HepG2 (cell line): ENCODE measurements at regions not wholly inside any gene's neighbourhood (a gene's known extent, or its start where the extent isn't known, plus 50 kb on each side); places are given as distances from the start of the nearest gene placed in this dataset.
"Not testable (repeated sequence)": the region's sequence is repeated elsewhere in the genome, so short reads cannot be mapped to it uniquely, and the experiment has no call there.

ENCODE experiments used
- ATAC-seq: fragments of 200-7000 bp; cut with Tn5 transposase; 3 replicates; pipeline ENCODE4 v1.9.1; 2020; ENCODE audit warnings: mild to moderate bottlenecking, moderate library complexity
- BruUV-seq: library from RNA; stranded (reverse); fragments of 400-500 nt; replicated peaks from 2 replicates; lab custom pipeline; 2021; lab: Mats Ljungman, UMichigan
- CTCF ChIA-PET: fragments of 300-600 bp; formaldehyde crosslinking; extraction: SDS; loops from one replicate; lab custom pipeline; 2021; ENCODE audit warnings: low total read pairs, inconsistent platforms, low intra/inter-chr PET ratio; lab: Yijun Ruan, JAX
- POLR2A ChIA-PET: fragments of 350-600 bp; sonication (Branson Sonifier 250); formaldehyde crosslinking; loops from one replicate; lab custom pipeline; 2020; ENCODE audit warnings: antibody characterized with exemption, inconsistent platforms; lab: Yijun Ruan, JAX
- DNase-seq: peaks from one replicate; pipeline ENCODE4 v3.0.0-alpha.2; 2015; ENCODE audit warnings: low spot score
- FAIRE-seq: peaks from 3 replicates; lab custom pipeline; 2011; peaks lifted over from hg19 to GRCh38; lab: Jason Lieb, UNC
- H2AFZ ChIP-seq: one replicate; pipeline ENCODE4 v1.6.1; 2011; ENCODE audit warnings: low read length, inconsistent platforms
- H3K27ac ChIP-seq: fragments of 300-600 bp; 3 replicates; pipeline ENCODE4 v1.8.0; 2011; ENCODE audit warnings: mixed run types, mild to moderate bottlenecking, mixed read lengths, low read length, inconsistent platforms; ENCODE audit not compliant: insufficient read depth; ENCODE audit errors: extremely low read length
- H3K27me3 ChIP-seq, 2 experiments: fragments of 200-600 bp in 1 of 2; 2 replicates in 1 of 2; 3 replicates in 1 of 2; pipeline versions ENCODE4 v1.6.0 to v1.8.0; 2011; ENCODE audit warnings: low read length in 2 of 2, mild to moderate bottlenecking in 2 of 2, moderate library complexity in 2 of 2, inconsistent platforms in 1 of 2; ENCODE audit not compliant: insufficient read depth in 2 of 2, control insufficient read depth in 1 of 2
- H3K36me3 ChIP-seq, 2 experiments: fragments of 200-600 bp in 1 of 2; replicated peaks in 1 of 2; 2 replicates in 1 of 2; 3 replicates in 1 of 2; pipeline versions ENCODE4 v1.5.1 to v1.8.0; 2011; ENCODE audit warnings: low read length in 2 of 2, inconsistent platforms in 1 of 2; ENCODE audit not compliant: insufficient read depth in 2 of 2, control insufficient read depth in 1 of 2
- H3K4me1 ChIP-seq: 2 replicates; pipeline ENCODE4 v1.5.1; 2012; ENCODE audit warnings: low read length, inconsistent platforms; ENCODE audit not compliant: insufficient read depth
- H3K4me2 ChIP-seq: 2 replicates; pipeline ENCODE4 v1.6.0; 2011; ENCODE audit warnings: low read depth, low read length, inconsistent platforms
- H3K4me3 ChIP-seq, 3 experiments: fragments of 200-600 bp in 1 of 3; sonication (generic), shearing (Covaris generic) in 1 of 3; replicated peaks in 1 of 3; 2 replicates each; pipeline ENCODE4 v1.5.1; 2011 to 2016; ENCODE audit warnings: low read length in 3 of 3, inconsistent platforms in 2 of 3, low read depth in 2 of 3, mild to moderate bottlenecking in 2 of 3, control low read depth in 1 of 3, mixed read lengths in 1 of 3; ENCODE audit not compliant: insufficient read depth in 1 of 3
- H3K79me2 ChIP-seq: one replicate; pipeline ENCODE4 v1.6.1; 2011; ENCODE audit warnings: low read length, inconsistent platforms; ENCODE audit not compliant: insufficient read depth
- H3K9ac ChIP-seq: 2 replicates; pipeline ENCODE4 v1.6.0; 2011; ENCODE audit warnings: mild to moderate bottlenecking, low read depth, low read length, inconsistent platforms; ENCODE audit not compliant: insufficient read depth
- H3K9me3 ChIP-seq: 2 replicates; pipeline ENCODE4 v1.5.1; 2012; ENCODE audit warnings: mild to moderate bottlenecking, low read length
- H4K20me1 ChIP-seq: 2 replicates; pipeline ENCODE4 v1.6.0; 2011; ENCODE audit warnings: inconsistent platforms, mild to moderate bottlenecking, low read length, moderate library complexity; ENCODE audit not compliant: insufficient read depth
- AGO2 ChIP-seq: fragments of 200-400 bp; formaldehyde crosslinking; optimal IDR thresholded peaks from 2 replicates; pipeline ENCODE3; 2017; ENCODE audit warnings: mild to moderate bottlenecking, low read depth, low read length, moderate library complexity
- ATF4 ChIP-seq, 2 experiments: fragments of 450-650 bp in 1 of 2; sonication (generic) in 1 of 2; formaldehyde crosslinking; IDR thresholded peaks; 2 replicates each; pipeline versions ENCODE4 v1.5.0 to v1.8.0; 2020 to 2022; ENCODE audit warnings: mild to moderate bottlenecking in 1 of 2, missing genetic modification reagents in 1 of 2
- DNMT1 ChIP-seq: sonication (generic); formaldehyde crosslinking; IDR thresholded peaks from 2 replicates; pipeline ENCODE4 v1.5.1; 2020; ENCODE audit warnings: mild to moderate bottlenecking, missing genetic modification reagents
- FOSL2 ChIP-seq: sonication (generic); formaldehyde crosslinking; IDR thresholded peaks from 2 replicates; pipeline ENCODE4 v1.4.0; 2020; ENCODE audit warnings: missing genetic modification reagents
- FOXA3 ChIP-seq: IDR thresholded peaks from 2 replicates; pipeline ENCODE4 v1.6.1; 2016; ENCODE audit warnings: missing genetic modification reagents, missing compliant biosample characterization
- HNRNPUL1 ChIP-seq: fragments of 200-400 bp; formaldehyde crosslinking; IDR thresholded peaks from 2 replicates; pipeline ENCODE4 v1.6.1; 2017; ENCODE audit warnings: low read depth, mild to moderate bottlenecking, low read length, moderate library complexity
- PATZ1 ChIP-seq: sonication (generic); formaldehyde crosslinking; IDR thresholded peaks from 2 replicates; pipeline ENCODE4 v1.4.0; 2020; ENCODE audit warnings: missing genetic modification reagents
- RARA ChIP-seq: IDR thresholded peaks from 2 replicates; pipeline ENCODE4 v1.6.1; 2016; ENCODE audit warnings: missing genetic modification reagents, missing compliant biosample characterization
- SUZ12 ChIP-seq: fragments of 150-350 bp; IDR thresholded peaks from 2 replicates; pipeline ENCODE4 v1.6.1; 2014; ENCODE audit warnings: low read depth, low read length
- ZNF264 ChIP-seq: sonication (generic); formaldehyde crosslinking; IDR thresholded peaks from 2 replicates; pipeline ENCODE4 v1.4.0; 2020; ENCODE audit warnings: missing genetic modification reagents
- ZNF704 ChIP-seq: sonication (generic); formaldehyde crosslinking; IDR thresholded peaks from 2 replicates; pipeline ENCODE4 v1.8.1; 2023; ENCODE audit warnings: mild to moderate bottlenecking, inconsistent platforms, moderate library complexity, missing genetic modification reagents, borderline replicate concordance
- ZNF776 ChIP-seq: sonication (generic); formaldehyde crosslinking; IDR thresholded peaks from 2 replicates; pipeline ENCODE4 v1.4.0; 2020; ENCODE audit warnings: mild to moderate bottlenecking, missing genetic modification reagents
- in situ Hi-C: cut with HindIII; loops from 2 replicates; pipeline ENCODE4 v1.10.0; 2017; ENCODE audit warnings: low pct_unique_long_range_greater_than_20kb; ENCODE audit not compliant: extremely low pct_ligation_motif_present
- intact Hi-C: fragments of 100-400 bp; cut with micrococcal nuclease; formaldehyde crosslinking; loops from one replicate; pipeline ENCODE4 v1.10.0; 2022; ENCODE audit not compliant: unreplicated experiment

- TF ChIP-seq ATF4 (CRISPR knock-in tag; IDR thresholded peaks at IDR 0.05) (no peak), ZNF776 (CRISPR knock-in tag) (no peak), FOSL2 (CRISPR knock-in tag) (peak; percentile 71), SUZ12 (no peak), HNRNPUL1 (no peak), ZNF264 (CRISPR knock-in tag) (no peak), AGO2 (no peak), FOXA3 (CRISPR knock-in tag) (peak; percentile 69; the same call in 1 of the 2 replicates), DNMT1 (no peak), RARA (CRISPR knock-in tag) (0 out of 2 replicates have a peak, but pooled peaks have one; percentile 32), ZNF704 (CRISPR knock-in tag) (no peak), PATZ1 (CRISPR knock-in tag) (no peak)
Measured at GRCh38 chr12:89192429-89192828, 159.9 kb downstream of the DUSP6 start (continued).

- H3K4me2 ChIP-seq, H3K27me3 ChIP-seq, DNase-seq, ATAC-seq, intact Hi-C loops, in situ Hi-C loops, CTCF ChIA-PET, H3K79me2 ChIP-seq, H3K4me1 ChIP-seq, H2AFZ ChIP-seq, H3K27ac ChIP-seq, BruUV-seq, H3K4me3 ChIP-seq, POLR2A ChIA-PET, FAIRE-seq, H3K36me3 ChIP-seq, H4K20me1 ChIP-seq, H3K9ac ChIP-seq: not testable (repeated sequence)
- H3K9me3 ChIP-seq = peaks cover 28% of the 10 kb centered on the region
Measured at GRCh38 chr12:89191597-89191996, 160.7 kb downstream of the DUSP6 start.
